ENCODE measurements at regions not wholly inside any gene's neighbourhood (a gene's known extent, or its start where the extent isn't known, plus 50 kb on each side); places are given as distances from the start of the nearest gene placed in this dataset.
A peak's percentile ranks its signal among the peaks of the same experiment; 100 is the strongest.

GRCh38 chr7:148523550-148523949, 67.0 kb upstream of the C7orf33 start:
- H3K36me3 Mint-ChIP-seq (ENCODE audit: unreplicated experiment), result no peaks in the 10 kb centered on the region
- H3K27me3 Mint-ChIP-seq (ENCODE audit: unreplicated experiment), result peaks cover 38% of the 10 kb centered on the region
- no peak for TF ChIP-seq CTCF (IDR thresholded peaks at IDR 0.05)
- no peaks in the 10 kb centered on the region for H3K9me3 Mint-ChIP-seq (ENCODE audit: unreplicated experiment)
- H3K4me3 Mint-ChIP-seq (ENCODE audit: unreplicated experiment), result no peak overlapping the region
- no peaks in the 10 kb centered on the region for H3K4me1 Mint-ChIP-seq (ENCODE audit: unreplicated experiment)
- no peak for DNase-seq (ENCODE audit: extremely low spot score, unreplicated experiment)
- H3K27ac Mint-ChIP-seq (ENCODE audit: unreplicated experiment), result no peak overlapping the region

- Mint-ChIP-seq H3K4me3 (ENCODE audit: unreplicated experiment) (no peak overlapping the region), H3K4me1 (ENCODE audit: unreplicated experiment) (no peaks in the 10 kb centered on the region), H3K36me3 (ENCODE audit: unreplicated experiment) (no peaks in the 10 kb centered on the region), H3K27me3 (ENCODE audit: unreplicated experiment) (peaks cover 35% of the 10 kb centered on the region), H3K27ac (ENCODE audit: unreplicated experiment) (no peak overlapping the region), H3K9me3 (ENCODE audit: unreplicated experiment) (no peaks in the 10 kb centered on the region)
- no peak for TF ChIP-seq CTCF (IDR thresholded peaks at IDR 0.05)
- DNase-seq (ENCODE audit: extremely low spot score, unreplicated experiment), result no peak
These were observed 65.9 kb upstream of the C7orf33 start for GRCh38 chr7:148524479-148525224.

GRCh38 chr7:148527717-148528168, 62.8 kb upstream of the C7orf33 start:
- H3K36me3 Mint-ChIP-seq (ENCODE audit: unreplicated experiment), result no peaks in the 10 kb centered on the region
- H3K4me1 Mint-ChIP-seq (ENCODE audit: unreplicated experiment), result no peaks in the 10 kb centered on the region
- peak; percentile 68 for TF ChIP-seq CTCF (IDR thresholded peaks at IDR 0.05)
- no peaks in the 10 kb centered on the region for H3K9me3 Mint-ChIP-seq (ENCODE audit: unreplicated experiment)
- no peak for DNase-seq (ENCODE audit: extremely low spot score, unreplicated experiment)
- peaks cover 34% of the 10 kb centered on the region for H3K27me3 Mint-ChIP-seq (ENCODE audit: unreplicated experiment)
- H3K27ac Mint-ChIP-seq (ENCODE audit: unreplicated experiment), result no peak overlapping the region
- no peak overlapping the region for H3K4me3 Mint-ChIP-seq (ENCODE audit: unreplicated experiment)

- Mint-ChIP-seq H3K36me3 (ENCODE audit: unreplicated experiment) (no peaks in the 10 kb centered on the region), H3K4me1 (ENCODE audit: unreplicated experiment) (no peaks in the 10 kb centered on the region), H3K27me3 (ENCODE audit: unreplicated experiment) (peaks cover 8% of the 10 kb centered on the region), H3K27ac (ENCODE audit: unreplicated experiment) (no peak overlapping the region), H3K9me3 (ENCODE audit: unreplicated experiment) (no peaks in the 10 kb centered on the region), H3K4me3 (ENCODE audit: unreplicated experiment) (no peak overlapping the region)
- no peak for DNase-seq (ENCODE audit: extremely low spot score, unreplicated experiment)
- no peak for TF ChIP-seq CTCF (IDR thresholded peaks at IDR 0.05)
These were observed 55.3 kb upstream of the C7orf33 start for GRCh38 chr7:148535217-148535616.

- no peak for DNase-seq (ENCODE audit: extremely low spot score, unreplicated experiment)
- TF ChIP-seq CTCF (IDR thresholded peaks at IDR 0.05), result no peak
- H3K27me3 Mint-ChIP-seq (ENCODE audit: unreplicated experiment), result no peaks in the 10 kb centered on the region
- no peaks in the 10 kb centered on the region for H3K9me3 Mint-ChIP-seq (ENCODE audit: unreplicated experiment)
- H3K4me1 Mint-ChIP-seq (ENCODE audit: unreplicated experiment), result no peaks in the 10 kb centered on the region
- H3K36me3 Mint-ChIP-seq (ENCODE audit: unreplicated experiment), result no peaks in the 10 kb centered on the region
- no peak overlapping the region for H3K4me3 Mint-ChIP-seq (ENCODE audit: unreplicated experiment)
- no peak overlapping the region for H3K27ac Mint-ChIP-seq (ENCODE audit: unreplicated experiment)
These were observed 53.1 kb upstream of the C7orf33 start for GRCh38 chr7:148537435-148537834.
